ENCODE measurements at regions not wholly inside any gene's neighbourhood (a gene's known extent, or its start where the extent isn't known, plus 50 kb on each side); places are given as distances from the start of the nearest gene placed in this dataset.

GRCh38 chr14:22485649-22486048 lies 103.4 kb downstream of the DAD1 start:
- no peak for TF ChIP-seq CTCF (IDR thresholded peaks at IDR 0.05; ENCODE audit: low read depth, low read length, poor library complexity, severe bottlenecking)
- TF ChIP-seq EZH2phosphoT487 (IDR thresholded peaks at IDR 0.05; ENCODE audit: borderline replicate concordance, low read length), result no peak

All from DOHH2 (cell line).